ENCODE measurements at regions not wholly inside any gene's neighbourhood (a gene's known extent, or its start where the extent isn't known, plus 50 kb on each side); places are given as distances from the start of the nearest gene placed in this dataset.

GRCh38 chr6:169986171-169986847 is 234.9 kb downstream of the ERMARD start:
- no peak for TF ChIP-seq GATA3 (IDR thresholded peaks at IDR 0.05; ENCODE audit: low read depth, low read length)
- no peak for TF ChIP-seq GATA2 (IDR thresholded peaks at IDR 0.05; ENCODE audit: low read depth, low read length)
